ENCODE measurements at regions not wholly inside any gene's neighbourhood (a gene's known extent, or its start where the extent isn't known, plus 50 kb on each side); places are given as distances from the start of the nearest gene placed in this dataset.

GRCh38 chr11:31872076-31872443, 60.9 kb upstream of the PAX6 start:
- no peak for DNase-seq (ENCODE audit: extremely low read depth in 1 of 11, low read depth in 9 of 11, low spot score in 4 of 11)

GRCh38 chr11:31871310-31872075, 60.4 kb upstream of the PAX6 start:
- DNase-seq (ENCODE audit: extremely low read depth in 1 of 11, low read depth in 9 of 11, low spot score in 4 of 11), result no peak

- DNase-seq (ENCODE audit: extremely low read depth in 1 of 11, low read depth in 9 of 11, low spot score in 4 of 11), result peak; percentile 8 to 50 (median 35)
Measured at GRCh38 chr11:31870609-31871309, 59.6 kb upstream of the PAX6 start.

GRCh38 chr11:31869986-31870385, 58.9 kb upstream of the PAX6 start:
- DNase-seq (ENCODE audit: extremely low read depth in 1 of 11, low read depth in 9 of 11, low spot score in 4 of 11), result no peak

- DNase-seq (ENCODE audit: extremely low read depth in 1 of 11, low read depth in 9 of 11, low spot score in 4 of 11), result no peak
Measured at GRCh38 chr11:31865606-31866300, 54.6 kb upstream of the PAX6 start.

- DNase-seq (ENCODE audit: extremely low read depth in 1 of 11, low read depth in 9 of 11, low spot score in 4 of 11), result no peak
Measured at GRCh38 chr11:31863170-31863832, 52.2 kb upstream of the PAX6 start.

GRCh38 chr11:31861011-31861410, 49.9 kb upstream of the PAX6 start:
- DNase-seq (ENCODE audit: extremely low read depth in 1 of 11, low read depth in 9 of 11, low spot score in 4 of 11), result no peak

All from renal cortex interstitium (tissue), 11 donors.